ENCODE measurements at regions not wholly inside any gene's neighbourhood (a gene's known extent, or its start where the extent isn't known, plus 50 kb on each side); places are given as distances from the start of the nearest gene placed in this dataset.
"Not testable (repeated sequence)": the region's sequence is repeated elsewhere in the genome, so short reads cannot be mapped to it uniquely, and the experiment has no call there.

GRCh38 chr5:116872486-116872885 lies 297.9 kb upstream of the SEMA6A start:
- Mint-ChIP-seq H3K4me3 (no peak overlapping the region), H3K27me3 (ENCODE audit: insufficient read depth, low read depth) (peaks cover under 1% of the 10 kb centered on the region), H3K36me3 (no peaks in the 10 kb centered on the region), H3K9me3 (peaks cover 10% of the 10 kb centered on the region), H3K27ac (no peak overlapping the region), H3K4me1 (no peaks in the 10 kb centered on the region)
- TF ChIP-seq, protein P1, sequence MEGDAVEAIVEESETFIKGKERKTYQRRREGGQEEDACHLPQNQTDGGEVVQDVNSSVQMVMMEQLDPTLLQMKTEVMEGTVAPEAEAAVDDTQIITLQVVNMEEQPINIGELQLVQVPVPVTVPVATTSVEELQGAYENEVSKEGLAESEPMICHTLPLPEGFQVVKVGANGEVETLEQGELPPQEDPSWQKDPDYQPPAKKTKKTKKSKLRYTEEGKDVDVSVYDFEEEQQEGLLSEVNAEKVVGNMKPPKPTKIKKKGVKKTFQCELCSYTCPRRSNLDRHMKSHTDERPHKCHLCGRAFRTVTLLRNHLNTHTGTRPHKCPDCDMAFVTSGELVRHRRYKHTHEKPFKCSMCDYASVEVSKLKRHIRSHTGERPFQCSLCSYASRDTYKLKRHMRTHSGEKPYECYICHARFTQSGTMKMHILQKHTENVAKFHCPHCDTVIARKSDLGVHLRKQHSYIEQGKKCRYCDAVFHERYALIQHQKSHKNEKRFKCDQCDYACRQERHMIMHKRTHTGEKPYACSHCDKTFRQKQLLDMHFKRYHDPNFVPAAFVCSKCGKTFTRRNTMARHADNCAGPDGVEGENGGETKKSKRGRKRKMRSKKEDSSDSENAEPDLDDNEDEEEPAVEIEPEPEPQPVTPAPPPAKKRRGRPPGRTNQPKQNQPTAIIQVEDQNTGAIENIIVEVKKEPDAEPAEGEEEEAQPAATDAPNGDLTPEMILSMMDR (IDR thresholded peaks at IDR 0.05) = no peak
- TF ChIP-seq EZH2phosphoT487 (IDR thresholded peaks at IDR 0.05) = no peak
- TF ChIP-seq EZH2 (IDR thresholded peaks at IDR 0.05) = no peak
- no peak for DNase-seq (ENCODE audit: low spot score)
- no peak overlapping the region for H3K4me3 ChIP-seq
- no peaks in the 10 kb centered on the region for H3K36me3 ChIP-seq
- H4K20me1 ChIP-seq (ENCODE audit: low read depth) = no peaks in the 10 kb centered on the region
- H3K4me2 ChIP-seq = no peak overlapping the region
- H3K27ac ChIP-seq = no peak overlapping the region
- no peak overlapping the region for H2AFZ ChIP-seq (replicated peaks)
- no peaks in the 10 kb centered on the region for H3F3A ChIP-seq (ENCODE audit: low read depth)
- peaks cover 3% of the 10 kb centered on the region for H3K4me1 ChIP-seq
- H3K9ac ChIP-seq = no peak overlapping the region
- no peaks in the 10 kb centered on the region for H3K27me3 ChIP-seq
- H3K79me2 ChIP-seq (ENCODE audit: low read depth) = no peaks in the 10 kb centered on the region
- H3K9me3 ChIP-seq (ENCODE audit: low read depth) = no peaks in the 10 kb centered on the region

DNA sequence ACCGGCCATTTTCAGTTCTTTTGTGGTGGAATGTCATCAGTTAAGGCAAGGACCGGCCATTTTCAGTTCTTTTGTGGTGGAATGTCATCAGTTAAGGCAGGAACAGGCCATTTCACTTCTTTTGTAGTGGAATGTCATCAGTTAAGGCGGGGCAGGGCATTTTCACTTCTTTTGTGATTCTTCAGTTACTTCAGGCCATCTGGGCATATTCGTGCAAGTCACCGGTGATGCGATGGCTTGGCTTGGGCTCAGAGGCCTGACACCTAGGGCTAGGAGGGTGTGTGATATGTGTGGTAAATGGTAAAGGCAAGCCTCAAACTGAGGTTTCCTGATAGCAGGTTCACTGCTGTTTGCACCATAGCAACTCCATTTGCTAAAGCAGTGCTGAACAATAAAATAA lies 293.2 kb upstream of the SEMA6A start:
- H3K9me3 Mint-ChIP-seq = peaks cover 12% of the 10 kb centered on the region
- not testable (repeated sequence) for H3K27me3 ChIP-seq; H3K9ac ChIP-seq; H4K20me1 ChIP-seq (ENCODE audit: low read depth); H3K9me3 ChIP-seq (ENCODE audit: low read depth); H3K27ac Mint-ChIP-seq; H3K27me3 Mint-ChIP-seq (ENCODE audit: insufficient read depth, low read depth); H3K4me2 ChIP-seq; H3K27ac ChIP-seq; H3K4me3 ChIP-seq; H3K79me2 ChIP-seq (ENCODE audit: low read depth); H2AFZ ChIP-seq (replicated peaks); H3K4me3 Mint-ChIP-seq; H3K36me3 ChIP-seq; DNase-seq (ENCODE audit: low spot score); H3K36me3 Mint-ChIP-seq
- H3K4me1 ChIP-seq = peaks cover 39% of the 10 kb centered on the region
- H3K4me1 Mint-ChIP-seq = peaks cover 30% of the 10 kb centered on the region
- H3F3A ChIP-seq (ENCODE audit: low read depth) = peaks cover 33% of the 10 kb centered on the region

- H4K20me1 ChIP-seq (ENCODE audit: low read depth) = no peaks in the 10 kb centered on the region
- H3K27me3 ChIP-seq = no peaks in the 10 kb centered on the region
- peak; percentile 5 for DNase-seq (ENCODE audit: low spot score)
- peaks cover 40% of the 10 kb centered on the region for H3K4me1 ChIP-seq
- H3K4me3 Mint-ChIP-seq = no peak overlapping the region
- peaks cover 34% of the 10 kb centered on the region for H3K4me1 Mint-ChIP-seq
- H3K79me2 ChIP-seq (ENCODE audit: low read depth) = no peaks in the 10 kb centered on the region
- H3K36me3 Mint-ChIP-seq = no peaks in the 10 kb centered on the region
- no peak overlapping the region for H3K27ac ChIP-seq
- H3K4me3 ChIP-seq = no peak overlapping the region
- H3K9me3 Mint-ChIP-seq = peaks cover 12% of the 10 kb centered on the region
- peak overlapping the region; percentile 61 for H3K4me2 ChIP-seq
- H3K9ac ChIP-seq = no peak overlapping the region
- no peaks in the 10 kb centered on the region for H3K36me3 ChIP-seq
- no peak overlapping the region for H3K27ac Mint-ChIP-seq
- H3K27me3 Mint-ChIP-seq (ENCODE audit: insufficient read depth, low read depth) = peaks cover 2% of the 10 kb centered on the region
- H3K9me3 ChIP-seq (ENCODE audit: low read depth) = no peaks in the 10 kb centered on the region
- no peak overlapping the region for H2AFZ ChIP-seq (replicated peaks)
- peaks cover 34% of the 10 kb centered on the region for H3F3A ChIP-seq (ENCODE audit: low read depth)
- TF ChIP-seq, protein P1 (IDR thresholded peaks at IDR 0.05) = no peak
- TF ChIP-seq EZH2 (IDR thresholded peaks at IDR 0.05) (no peak), EZH2phosphoT487 (IDR thresholded peaks at IDR 0.05) (no peak)
Measured at GRCh38 chr5:116865651-116866050, 291.0 kb upstream of the SEMA6A start.

GRCh38 chr5:116864838-116865190 lies 290.2 kb upstream of the SEMA6A start:
- no peaks in the 10 kb centered on the region for H3K27me3 ChIP-seq
- no peaks in the 10 kb centered on the region for H3K36me3 ChIP-seq
- no peaks in the 10 kb centered on the region for H3K79me2 ChIP-seq (ENCODE audit: low read depth)
- H3K9ac ChIP-seq = no peak overlapping the region
- peaks cover 40% of the 10 kb centered on the region for H3K4me1 ChIP-seq
- TF ChIP-seq, protein P1 (IDR thresholded peaks at IDR 0.05) = no peak
- TF ChIP-seq EZH2phosphoT487 (IDR thresholded peaks at IDR 0.05) (no peak), EZH2 (IDR thresholded peaks at IDR 0.05) (no peak)
- DNase-seq (ENCODE audit: low spot score) = no peak
- H3K4me2 ChIP-seq = peak overlapping the region; percentile 61
- Mint-ChIP-seq H3K36me3 (no peaks in the 10 kb centered on the region), H3K27ac (no peak overlapping the region), H3K4me1 (peaks cover 34% of the 10 kb centered on the region), H3K9me3 (peaks cover 6% of the 10 kb centered on the region), H3K27me3 (ENCODE audit: insufficient read depth, low read depth) (peaks cover 2% of the 10 kb centered on the region), H3K4me3 (no peak overlapping the region)
- no peaks in the 10 kb centered on the region for H4K20me1 ChIP-seq (ENCODE audit: low read depth)
- no peak overlapping the region for H3K4me3 ChIP-seq
- H3K27ac ChIP-seq = peak overlapping the region; percentile 66
- H2AFZ ChIP-seq (replicated peaks) = no peak overlapping the region
- peaks cover 34% of the 10 kb centered on the region for H3F3A ChIP-seq (ENCODE audit: low read depth)
- H3K9me3 ChIP-seq (ENCODE audit: low read depth) = no peaks in the 10 kb centered on the region

All from neural progenitor cell (in vitro differentiated cells).